HG03108 (cell line): ENCODE measurements at regions not wholly inside any gene's neighbourhood (a gene's known extent, or its start where the extent isn't known, plus 50 kb on each side); places are given as distances from the start of the nearest gene placed in this dataset.

Experiments used
- ATAC-seq: cut with Tn5 transposase; IDR thresholded peaks from one replicate; pipeline ENCODE4 v1.9.1; 2021; ENCODE audit warnings: moderate library complexity; ENCODE audit not compliant: unreplicated experiment

GRCh38 chr3:106160396-106160795, 291.6 kb upstream of the CBLB start:
- no peak for ATAC-seq

DNA sequence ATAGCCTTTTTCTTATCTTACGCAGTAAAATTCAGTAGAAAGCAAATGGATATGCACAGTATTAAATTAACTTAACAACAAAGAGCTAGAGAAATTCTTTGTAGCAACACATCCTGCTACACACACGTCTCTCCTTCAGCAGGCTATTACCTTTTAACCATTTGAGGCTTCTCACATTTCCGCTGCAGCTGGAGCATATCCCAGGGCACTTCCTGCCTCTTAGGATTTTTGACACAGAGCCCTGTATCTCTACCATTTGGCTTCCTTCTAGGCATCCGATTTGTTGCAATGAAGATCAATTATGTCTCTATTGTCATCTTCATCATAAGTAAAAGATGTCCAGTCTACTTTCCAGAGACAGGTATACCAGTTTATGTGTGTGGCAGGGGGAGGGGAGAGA, 292.4 kb upstream of the CBLB start:
- ATAC-seq: no peak

DNA sequence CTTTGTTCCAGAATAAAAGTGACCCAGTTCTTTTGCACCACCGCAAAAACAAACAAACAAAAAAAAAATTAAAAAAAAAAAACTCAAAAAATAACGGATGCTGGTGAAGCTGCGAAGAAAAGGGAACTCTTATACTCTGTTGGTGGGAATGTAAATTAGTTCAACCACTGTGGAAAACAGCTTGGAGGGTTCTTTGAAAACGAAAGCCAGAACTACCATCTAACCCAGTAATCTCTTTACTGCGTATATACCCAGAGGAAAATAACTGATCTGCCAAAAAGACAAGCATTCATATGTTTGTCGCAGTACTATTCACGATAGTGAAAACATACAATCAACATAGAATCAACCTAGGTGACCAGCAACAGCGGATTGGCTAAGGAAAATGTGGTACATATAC, 298.9 kb upstream of the CBLB start:
- no peak for ATAC-seq

- no peak for ATAC-seq
Observed at GRCh38 chr3:106168962-106169750, 300.3 kb upstream of the CBLB start.

DNA sequence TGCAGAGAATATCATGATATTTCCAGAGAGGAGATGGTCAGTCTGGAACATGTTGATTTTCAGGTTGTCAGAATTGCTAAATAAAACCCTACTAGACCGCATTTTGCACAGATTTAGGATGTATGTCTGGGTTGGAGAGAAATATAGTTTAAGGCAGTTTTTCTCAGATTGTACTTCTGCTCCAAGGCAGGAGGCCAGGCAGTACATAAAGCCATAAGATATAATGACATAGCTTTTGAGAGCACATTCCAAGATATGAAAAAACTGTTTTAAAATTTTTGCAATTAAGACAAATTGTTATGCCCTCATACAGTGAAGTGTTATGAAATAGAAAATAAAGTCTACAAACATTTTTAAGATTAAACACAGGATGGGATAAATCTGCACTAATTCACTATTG, 301.8 kb upstream of the CBLB start:
- no peak for ATAC-seq

DNA sequence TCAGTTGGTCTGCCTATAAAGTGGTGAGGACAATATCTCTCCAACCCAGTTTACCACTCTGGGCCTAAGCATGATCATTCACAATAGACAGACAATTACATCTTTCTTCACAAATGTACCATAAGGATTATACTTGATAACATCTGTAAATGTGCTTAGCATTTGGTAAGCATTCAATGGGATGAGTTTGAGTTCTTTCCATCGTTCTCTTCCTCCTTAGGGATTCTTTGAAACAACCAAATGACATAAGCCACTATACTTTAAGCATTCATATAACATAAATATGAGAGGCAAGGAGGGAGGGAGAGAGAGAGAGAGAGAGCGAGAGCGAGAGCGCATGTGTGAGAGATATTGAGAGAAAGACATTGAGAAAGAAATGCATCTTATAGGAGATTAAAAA, 303.3 kb upstream of the CBLB start:
- ATAC-seq: no peak

DNA sequence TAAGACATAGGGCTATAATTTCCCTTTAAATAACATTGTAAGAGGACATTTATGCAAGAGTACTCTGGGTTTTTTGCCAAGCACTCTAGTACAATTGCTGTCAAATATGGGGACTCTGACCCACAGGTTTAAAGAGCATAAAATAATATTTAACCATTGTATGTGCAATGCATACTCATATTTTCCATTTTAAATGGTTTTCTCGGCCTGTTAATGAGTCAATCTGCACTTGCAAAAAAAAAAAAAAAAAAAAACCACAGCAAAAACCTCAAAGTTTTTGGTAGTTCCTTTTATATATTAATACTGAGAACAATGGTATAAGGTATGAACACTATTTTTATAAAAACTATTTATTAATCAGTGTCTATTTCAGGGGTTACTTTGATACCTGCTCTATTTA, 304.0 kb upstream of the CBLB start:
- ATAC-seq: peak; percentile 49

DNA sequence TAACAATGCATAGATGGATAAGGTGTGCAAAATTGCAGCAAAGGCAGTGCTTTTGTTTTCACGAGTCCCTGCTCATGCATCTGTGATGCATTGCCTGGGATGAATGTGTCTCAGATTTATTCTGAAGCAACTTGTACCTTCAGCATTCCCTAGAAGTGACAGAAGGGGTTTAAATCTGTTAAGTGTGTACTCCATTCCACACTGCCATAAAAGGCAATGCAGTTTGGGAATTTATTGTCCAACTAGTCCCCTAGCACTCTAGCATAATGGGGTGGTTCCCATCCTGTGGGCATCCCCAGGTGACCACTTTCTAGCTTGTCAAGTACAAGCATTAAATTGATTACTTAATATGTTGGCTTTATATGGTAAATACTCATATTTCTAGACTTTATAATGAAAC, 306.5 kb upstream of the CBLB start:
- ATAC-seq: no peak

DNA sequence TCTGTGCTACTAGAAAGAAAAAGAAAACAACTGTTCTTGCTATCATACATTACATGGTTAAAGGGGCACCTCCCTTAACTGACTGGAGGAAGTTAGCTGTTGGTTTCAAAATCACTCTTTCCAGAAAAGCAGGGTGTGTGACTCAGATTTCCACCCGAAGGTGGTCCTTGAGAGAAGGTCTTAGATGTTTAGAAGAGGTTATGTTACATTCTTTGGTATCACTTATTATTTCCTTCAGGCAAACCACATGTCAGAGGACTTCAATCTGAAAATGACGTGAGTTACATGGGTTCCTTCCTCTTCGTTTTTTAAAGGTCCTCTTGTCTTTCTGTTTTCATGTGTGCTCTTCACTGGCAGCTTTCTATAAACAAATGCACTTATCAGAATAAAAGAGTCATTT, 307.9 kb upstream of the CBLB start:
- peak; percentile 89 for ATAC-seq

DNA sequence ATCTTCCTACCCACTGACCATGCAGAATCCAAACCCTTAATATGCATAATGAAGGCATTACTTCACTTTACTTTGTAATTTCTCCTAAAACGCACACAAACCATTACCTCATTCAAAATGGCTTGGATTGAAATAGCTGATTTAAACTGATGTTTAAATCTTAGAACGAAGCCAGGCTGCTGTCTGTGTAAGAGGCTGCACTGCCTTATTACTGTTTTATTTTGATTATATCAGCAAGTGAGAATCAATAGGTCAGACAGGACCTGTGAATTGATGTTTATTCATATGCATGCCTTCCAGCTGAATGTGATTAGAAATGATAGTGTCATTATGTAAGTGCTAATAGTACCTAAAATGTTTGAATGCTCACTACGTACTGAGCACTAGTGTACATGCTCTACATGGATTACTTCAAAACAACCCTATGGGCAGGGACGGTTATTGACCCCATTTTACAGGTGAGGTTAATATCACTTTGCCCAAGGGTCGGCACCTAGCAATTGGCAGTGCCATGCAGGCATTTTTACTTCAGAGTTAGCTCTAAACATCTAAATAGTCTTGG, 314.2 kb upstream of the CBLB start:
- no peak for ATAC-seq

GRCh38 chr3:106183762-106184391, 315.1 kb upstream of the CBLB start:
- ATAC-seq: peak; percentile 36

GRCh38 chr3:106184540-106185457, 316.0 kb upstream of the CBLB start:
- peak; percentile 92 for ATAC-seq

- no peak for ATAC-seq
Observed at GRCh38 chr3:106185949-106186348, 317.1 kb upstream of the CBLB start.

GRCh38 chr3:106190296-106190695, 321.5 kb upstream of the CBLB start:
- no peak for ATAC-seq

DNA sequence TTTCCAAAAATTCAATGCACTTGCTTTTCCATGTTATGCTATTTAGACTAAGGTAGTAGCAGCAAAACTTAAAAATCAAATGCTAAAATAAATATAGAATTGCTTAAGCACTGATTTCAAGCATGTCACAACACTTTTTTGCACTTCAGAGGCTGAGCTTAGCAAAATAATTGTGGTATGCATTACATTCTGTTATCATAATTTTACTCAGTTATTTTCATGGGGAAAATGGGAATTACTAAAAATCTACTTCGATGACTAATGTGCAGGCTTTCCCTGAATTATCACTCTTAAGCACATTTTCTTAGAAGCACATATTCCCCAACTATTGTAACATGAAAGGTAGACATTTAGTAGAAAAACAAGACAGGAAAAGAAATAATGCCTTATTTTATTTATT, 322.4 kb upstream of the CBLB start:
- ATAC-seq: no peak

GRCh38 chr3:106191913-106192312, 323.1 kb upstream of the CBLB start:
- no peak for ATAC-seq

DNA sequence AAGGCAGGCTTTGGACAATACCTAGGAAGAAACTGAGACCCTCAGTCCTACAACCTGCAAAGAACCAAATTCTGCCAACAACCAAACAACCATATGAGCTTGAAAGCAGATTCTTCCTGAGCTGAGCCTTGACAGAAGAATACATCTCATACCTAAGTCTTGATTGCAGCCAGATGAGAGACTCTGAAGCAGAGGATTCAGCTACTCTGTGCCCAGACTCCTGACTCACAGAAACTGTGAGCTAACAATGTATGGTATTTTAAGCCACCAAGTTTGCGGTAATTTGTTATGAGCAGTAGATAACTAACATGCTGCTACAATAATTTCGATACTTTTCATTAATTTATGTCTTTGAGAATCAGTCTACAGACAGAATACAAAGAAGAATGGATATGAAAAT, 325.1 kb upstream of the CBLB start:
- no peak for ATAC-seq

GRCh38 chr3:106194726-106195125, 325.9 kb upstream of the CBLB start:
- no peak for ATAC-seq

GRCh38 chr3:106197532-106198194, 328.9 kb upstream of the CBLB start:
- ATAC-seq: no peak

DNA sequence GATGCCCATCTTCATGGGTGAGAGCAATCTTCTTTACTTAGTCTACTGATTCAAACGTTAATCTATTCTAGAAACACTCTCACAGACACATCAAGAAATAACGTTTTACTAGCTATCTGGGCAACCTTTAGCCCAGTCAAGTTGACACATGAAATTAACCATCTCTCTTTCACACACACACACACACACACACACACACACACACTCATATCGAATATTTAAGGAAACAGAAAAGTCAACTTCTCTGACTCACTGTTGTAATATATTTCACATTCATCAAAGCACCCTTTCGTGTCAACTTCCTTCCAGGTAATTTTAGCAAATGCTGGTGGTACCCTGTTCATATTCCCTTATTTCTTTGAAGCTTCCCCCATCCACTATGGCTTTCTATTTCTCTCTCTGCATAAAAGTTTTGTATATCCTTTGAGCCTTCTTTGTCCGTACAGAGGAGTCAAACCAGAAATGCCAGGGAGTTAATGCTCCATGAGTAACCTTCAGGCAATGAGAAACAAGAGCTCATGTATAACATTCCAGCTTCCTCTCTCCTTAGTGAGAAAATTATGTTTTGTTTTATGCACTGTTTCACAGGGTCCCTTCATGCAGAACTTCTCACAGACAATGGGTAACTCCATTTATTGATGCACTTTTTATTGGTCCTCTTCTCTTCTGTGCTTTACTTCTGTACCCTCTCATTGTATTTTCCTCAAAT, 335.5 kb upstream of the CBLB start:
- no peak for ATAC-seq
